Chondrocyte (in vitro differentiated cells): ENCODE measurements at regions not wholly inside any gene's neighbourhood (a gene's known extent, or its start where the extent isn't known, plus 50 kb on each side); places are given as distances from the start of the nearest gene placed in this dataset.
"Not testable (repeated sequence)": the region's sequence is repeated elsewhere in the genome, so short reads cannot be mapped to it uniquely, and the experiment has no call there.

Experiments used
- DNase-seq: peaks from one replicate; pipeline ENCODE4 v3.0.0; 2021; ENCODE audit warnings: mixed read lengths, low spot score
- H3K27ac Mint-ChIP-seq: one replicate; pipeline ENCODE4 v1.8.0; 2021; ENCODE audit warnings: mild to moderate bottlenecking, moderate library complexity, mixed read lengths; ENCODE audit not compliant: unreplicated experiment
- H3K27me3 Mint-ChIP-seq: 2 replicates; pipeline ENCODE4 v1.8.0; 2021; ENCODE audit warnings: low read depth, mixed read lengths
- H3K36me3 Mint-ChIP-seq: 2 replicates; pipeline ENCODE4 v1.8.0; 2021; ENCODE audit warnings: low read depth, mixed read lengths
- H3K4me1 Mint-ChIP-seq: 2 replicates; pipeline ENCODE4 v1.8.0; 2021; ENCODE audit warnings: low read depth, mild to moderate bottlenecking, mixed read lengths
- H3K4me3 Mint-ChIP-seq: one replicate; pipeline ENCODE4 v1.8.0; 2021; ENCODE audit warnings: mild to moderate bottlenecking, moderate library complexity, mixed read lengths; ENCODE audit not compliant: unreplicated experiment
- H3K9me3 Mint-ChIP-seq: 2 replicates; pipeline ENCODE4 v1.8.0; 2021; ENCODE audit warnings: low read depth, mixed read lengths
- CTCF ChIP-seq: fragments of 200-600 bp; sonication (generic); IDR thresholded peaks from 2 replicates; pipeline ENCODE4 v1.5.0; 2021; ENCODE audit warnings: antibody characterized with exemption, mild to moderate bottlenecking, moderate library complexity

- no peak for DNase-seq
- Mint-ChIP-seq H3K4me3 (no peak overlapping the region), H3K9me3 (peaks cover 2% of the 10 kb centered on the region), H3K4me1 (peaks cover 13% of the 10 kb centered on the region), H3K36me3 (no peaks in the 10 kb centered on the region), H3K27me3 (no peaks in the 10 kb centered on the region), H3K27ac (no peak overlapping the region)
- no peak for TF ChIP-seq CTCF
These were observed 107.9 kb upstream of the PLEKHG1 start for GRCh38 chr6:150491811-150492172.

GRCh38 chr6:150492507-150492906 is 107.2 kb upstream of the PLEKHG1 start:
- Mint-ChIP-seq H3K4me3 (no peak overlapping the region), H3K36me3 (no peaks in the 10 kb centered on the region), H3K4me1 (peaks cover 13% of the 10 kb centered on the region), H3K9me3 (peaks cover 2% of the 10 kb centered on the region), H3K27ac (peak overlapping the region; percentile 15), H3K27me3 (no peaks in the 10 kb centered on the region)
- no peak for TF ChIP-seq CTCF
- no peak for DNase-seq

GRCh38 chr6:150492941-150493340 is 106.7 kb upstream of the PLEKHG1 start:
- H3K36me3 Mint-ChIP-seq, result no peaks in the 10 kb centered on the region
- H3K27ac Mint-ChIP-seq, result peak overlapping the region; percentile 15
- peaks cover 2% of the 10 kb centered on the region for H3K9me3 Mint-ChIP-seq
- no peak for DNase-seq
- H3K27me3 Mint-ChIP-seq, result no peaks in the 10 kb centered on the region
- H3K4me3 Mint-ChIP-seq, result no peak overlapping the region
- H3K4me1 Mint-ChIP-seq, result peaks cover 13% of the 10 kb centered on the region
- TF ChIP-seq CTCF, result no peak

GRCh38 chr6:150493552-150493951 is 106.1 kb upstream of the PLEKHG1 start:
- not testable (repeated sequence) for H3K27ac Mint-ChIP-seq, H3K9me3 Mint-ChIP-seq, DNase-seq, H3K36me3 Mint-ChIP-seq, H3K27me3 Mint-ChIP-seq, H3K4me3 Mint-ChIP-seq
- peaks cover 13% of the 10 kb centered on the region for H3K4me1 Mint-ChIP-seq

- no peak overlapping the region for H3K4me3 Mint-ChIP-seq
- DNase-seq, result no peak
- no peak for TF ChIP-seq CTCF
- peaks cover 4% of the 10 kb centered on the region for H3K27me3 Mint-ChIP-seq
- H3K4me1 Mint-ChIP-seq, result peaks cover 13% of the 10 kb centered on the region
- H3K36me3 Mint-ChIP-seq, result no peaks in the 10 kb centered on the region
- peaks cover 2% of the 10 kb centered on the region for H3K9me3 Mint-ChIP-seq
- H3K27ac Mint-ChIP-seq, result no peak overlapping the region
These were observed 105.4 kb upstream of the PLEKHG1 start for GRCh38 chr6:150494241-150494640.

- DNase-seq, result no peak
- TF ChIP-seq CTCF, result no peak
- Mint-ChIP-seq H3K36me3 (no peaks in the 10 kb centered on the region), H3K4me3 (no peak overlapping the region), H3K9me3 (peaks cover 2% of the 10 kb centered on the region), H3K4me1 (peaks cover 13% of the 10 kb centered on the region), H3K27me3 (peaks cover 4% of the 10 kb centered on the region), H3K27ac (no peak overlapping the region)
These were observed 104.6 kb upstream of the PLEKHG1 start for GRCh38 chr6:150495126-150495525.
